Fibroblast of skin of scalp (primary cell): ENCODE measurements at regions not wholly inside any gene's neighbourhood (a gene's known extent, or its start where the extent isn't known, plus 50 kb on each side); places are given as distances from the start of the nearest gene placed in this dataset.
"Not testable (repeated sequence)": the region's sequence is repeated elsewhere in the genome, so short reads cannot be mapped to it uniquely, and the experiment has no call there.

Experiments used
- DNase-seq: peaks from one replicate; pipeline ENCODE4 v3.0.0-alpha.2; 2013

GRCh38 chr19:28614634-28615545 is 598.1 kb downstream of the UQCRFS1 start:
- no peak for DNase-seq

- DNase-seq = no peak
Observed at GRCh38 chr19:28612275-28612769, 600.6 kb downstream of the UQCRFS1 start.

GRCh38 chr19:28611227-28611914 is 601.6 kb downstream of the UQCRFS1 start:
- DNase-seq = not testable (repeated sequence)

- no peak for DNase-seq
Observed at GRCh38 chr19:28610731-28611130, 602.2 kb downstream of the UQCRFS1 start.

GRCh38 chr19:28609944-28610343 is 603.0 kb downstream of the UQCRFS1 start:
- DNase-seq = no peak

- no peak for DNase-seq
Observed at GRCh38 chr19:28609091-28609755, 603.7 kb downstream of the UQCRFS1 start.

- DNase-seq = no peak
Observed at GRCh38 chr19:28608292-28608691, 604.7 kb downstream of the UQCRFS1 start.

- DNase-seq = no peak
Observed at GRCh38 chr19:28607066-28607583, 605.8 kb downstream of the UQCRFS1 start.

- DNase-seq = no peak
Observed at GRCh38 chr19:28606269-28607032, 606.5 kb downstream of the UQCRFS1 start.

- no peak for DNase-seq
Observed at GRCh38 chr19:28605501-28606268, 607.3 kb downstream of the UQCRFS1 start.

- DNase-seq = no peak
Observed at GRCh38 chr19:28603453-28603852, 609.5 kb downstream of the UQCRFS1 start.

- DNase-seq = no peak
Observed at GRCh38 chr19:28602675-28603298, 610.2 kb downstream of the UQCRFS1 start.

- DNase-seq = no peak
Observed at GRCh38 chr19:28601723-28602440, 611.1 kb downstream of the UQCRFS1 start.

GRCh38 chr19:28598861-28599260 is 614.1 kb downstream of the UQCRFS1 start:
- no peak for DNase-seq

GRCh38 chr19:28596561-28597071 is 616.3 kb downstream of the UQCRFS1 start:
- DNase-seq = no peak

- no peak for DNase-seq
Observed at GRCh38 chr19:28595722-28596480, 617.0 kb downstream of the UQCRFS1 start.

GRCh38 chr19:28594737-28595136 is 618.2 kb downstream of the UQCRFS1 start:
- no peak for DNase-seq

GRCh38 chr19:28589991-28590411 is 623.0 kb downstream of the UQCRFS1 start:
- DNase-seq = not testable (repeated sequence)

GRCh38 chr19:28586474-28586873 is 626.5 kb downstream of the UQCRFS1 start:
- no peak for DNase-seq
